BJ (cell line): ENCODE measurements at regions not wholly inside any gene's neighbourhood (a gene's known extent, or its start where the extent isn't known, plus 50 kb on each side); places are given as distances from the start of the nearest gene placed in this dataset.

ENCODE experiments used
- CTCF ChIA-PET: fragments of 350-600 bp; formaldehyde crosslinking; extraction: SDS; loops from one replicate; lab custom pipeline; 2021; ENCODE audit warnings: antibody characterized with exemption, inconsistent platforms; lab: Yijun Ruan, JAX
- POLR2A ChIA-PET: fragments of 300-600 bp; sonication (Branson Sonifier 250); formaldehyde crosslinking; extraction: SDS; loops from one replicate; lab custom pipeline; 2021; ENCODE audit warnings: antibody characterized with exemption; lab: Charles Lee
- DNase-seq: peaks from one replicate; pipeline ENCODE4 v3.0.0-alpha.2; 2011; ENCODE audit warnings: low read depth
- H3K27me3 ChIP-seq: 2 replicates; pipeline ENCODE4 v1.6.0; 2011; ENCODE audit warnings: low read length; ENCODE audit not compliant: control insufficient read depth, insufficient read depth
- H3K36me3 ChIP-seq: 2 replicates; pipeline ENCODE4 v1.5.1; 2011; ENCODE audit warnings: low read length; ENCODE audit not compliant: control insufficient read depth, insufficient read depth
- H3K4me3 ChIP-seq: 2 replicates; pipeline ENCODE4 v1.5.1; 2011; ENCODE audit warnings: low read depth, mild to moderate bottlenecking, control low read depth, low read length
- CTCF ChIP-seq: IDR thresholded peaks from 2 replicates; pipeline ENCODE4 v1.5.1; 2011; ENCODE audit warnings: low read depth, mild to moderate bottlenecking, control low read depth, inconsistent platforms, low read length, moderate library complexity; ENCODE audit not compliant: insufficient read depth

DNA sequence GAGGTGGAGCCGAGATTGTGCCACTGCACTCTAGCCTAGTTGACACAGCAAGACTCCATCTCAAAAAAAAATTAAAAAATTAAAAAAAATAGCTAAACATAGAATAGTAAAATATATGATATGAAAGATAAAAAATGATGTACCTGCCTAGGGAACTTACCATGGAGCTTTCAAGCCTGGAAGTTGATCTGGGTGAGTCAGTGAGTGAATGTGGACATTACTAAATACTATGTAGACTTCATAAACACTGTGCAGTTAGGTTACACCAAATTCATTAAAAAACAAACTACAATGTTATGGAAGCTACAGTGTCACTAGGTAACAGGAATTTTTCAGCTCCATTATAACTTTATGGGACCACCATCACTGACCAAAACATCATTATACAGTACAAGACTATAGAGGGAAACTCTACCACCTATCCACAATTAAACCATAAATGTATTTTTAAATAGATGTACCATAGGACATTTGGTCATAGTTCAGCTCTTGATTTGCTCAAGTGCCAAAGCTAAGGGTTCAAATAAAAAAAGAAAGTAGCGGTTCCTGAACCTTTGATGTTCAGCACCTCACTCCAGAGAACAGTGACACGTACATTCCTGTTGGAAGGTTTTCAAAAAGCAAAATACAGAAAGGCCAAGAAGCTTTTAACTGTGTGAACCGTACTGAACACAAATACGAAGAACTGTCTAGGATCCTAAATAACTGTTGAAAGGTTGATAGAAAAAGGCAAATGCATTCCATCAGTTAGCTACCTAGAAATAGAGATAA is 52.4 kb upstream of the SPDEF start:
- H3K4me3 ChIP-seq: no peak overlapping the region
- no peak for DNase-seq
- POLR2A ChIA-PET: no interaction called here
- H3K36me3 ChIP-seq: peaks cover 4% of the 10 kb centered on the region; the same call in 1 of the 2 replicates
- no peak for TF ChIP-seq CTCF
- CTCF ChIA-PET: interaction anchor here (0.8 to 4.5 kb wide), 25 partner anchors 8 to 453 kb away, joined by 3 to 28 read pairs (median 4); partner anchors contain the start of gene SMIM29
- no peaks in the 10 kb centered on the region for H3K27me3 ChIP-seq

DNA sequence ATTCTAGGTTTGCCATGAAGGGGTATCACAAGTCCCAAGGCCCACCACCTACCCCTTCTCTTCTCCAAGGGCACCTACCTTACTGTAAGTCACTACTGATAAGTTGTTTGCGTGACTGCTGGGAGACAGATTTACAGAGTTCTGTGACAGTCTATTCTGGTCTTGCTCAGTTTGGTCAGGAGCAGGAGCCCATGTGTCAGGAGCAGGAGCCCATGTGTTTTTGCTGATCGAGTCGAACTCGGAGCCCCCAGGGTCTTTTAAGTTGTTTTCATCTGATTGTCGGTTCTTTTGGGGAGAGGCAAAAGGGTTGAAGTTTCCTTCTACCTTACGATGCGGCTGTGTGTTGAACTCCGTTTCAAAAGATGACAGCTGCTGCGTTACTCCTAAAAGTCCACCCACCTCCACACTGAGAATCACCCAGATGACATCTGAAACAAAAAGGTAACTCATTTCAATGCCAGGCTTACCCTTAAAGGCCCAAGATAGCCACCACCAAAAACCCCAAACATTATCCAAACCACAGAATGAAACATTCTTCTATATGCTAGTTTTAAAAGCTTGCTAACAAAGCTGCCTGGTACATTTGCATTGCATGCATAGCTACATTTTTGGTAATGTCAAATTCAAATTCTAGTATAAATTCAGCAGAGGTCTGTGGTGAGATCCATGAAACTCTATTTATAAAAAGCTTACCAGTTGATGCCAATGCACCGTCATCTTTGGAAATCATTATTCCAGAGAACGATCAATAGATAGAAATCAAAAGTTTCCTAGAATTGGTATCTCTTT is 50.5 kb upstream of the SPDEF start:
- POLR2A ChIA-PET: no interaction called here

More for the DNA sequence above, 50.5 kb upstream of the SPDEF start:
- TF ChIP-seq CTCF: no peak
- no peaks in the 10 kb centered on the region for H3K27me3 ChIP-seq
- CTCF ChIA-PET: interaction anchor here (1.0 kb wide), 2 partner anchors 10 to 429 kb away, joined by 3 read pairs; no protein-coding TSS in a partner anchor
- H3K36me3 ChIP-seq: peaks cover 6% of the 10 kb centered on the region
- no peak for DNase-seq
- no peak overlapping the region for H3K4me3 ChIP-seq
